Loucy (cell line): ENCODE measurements at regions not wholly inside any gene's neighbourhood (a gene's known extent, or its start where the extent isn't known, plus 50 kb on each side); places are given as distances from the start of the nearest gene placed in this dataset.

Experiments
- H2AFZ ChIP-seq: fragments of 200-600 bp; sonication (generic); 2 replicates; pipeline ENCODE4 v1.6.0; 2016; ENCODE audit warnings: antibody characterized with exemption, mild to moderate bottlenecking, low read length, moderate library complexity
- H3F3A ChIP-seq: fragments of 200-600 bp; 2 replicates; pipeline ENCODE4 v1.6.0; 2016; ENCODE audit warnings: antibody characterized with exemption, low read depth, mild to moderate bottlenecking
- H3K27me3 ChIP-seq: fragments of 200-600 bp; sonication (generic); 2 replicates; pipeline ENCODE4 v1.6.1; 2014; ENCODE audit warnings: low read length, mild to moderate bottlenecking; ENCODE audit not compliant: insufficient read depth, poor library complexity, severe bottlenecking
- H3K36me3 ChIP-seq: fragments of 200-600 bp; sonication (generic); 2 replicates; pipeline ENCODE4 v1.6.1; 2016; ENCODE audit warnings: low read length; ENCODE audit not compliant: insufficient read depth
- H3K4me1 ChIP-seq: fragments of 200-600 bp; sonication (generic); 2 replicates; pipeline ENCODE4 v1.5.1; 2014; ENCODE audit warnings: low read length, mild to moderate bottlenecking; ENCODE audit not compliant: insufficient read depth, poor library complexity, severe bottlenecking
- H3K4me2 ChIP-seq: fragments of 200-600 bp; sonication (generic); 2 replicates; pipeline ENCODE4 v1.6.0; 2014; ENCODE audit warnings: antibody characterized with exemption, low read length, low read depth, mild to moderate bottlenecking; ENCODE audit not compliant: poor library complexity, severe bottlenecking
- H3K4me3 ChIP-seq: fragments of 200-600 bp; sonication (generic); 2 replicates; pipeline ENCODE4 v1.5.1; 2014; ENCODE audit warnings: low read length, mild to moderate bottlenecking, mixed read lengths; ENCODE audit not compliant: poor library complexity, severe bottlenecking
- H3K79me2 ChIP-seq: fragments of 200-600 bp; sonication (generic); 2 replicates; pipeline ENCODE4 v1.6.1; 2014; ENCODE audit warnings: low read length; ENCODE audit not compliant: insufficient read depth
- H3K9ac ChIP-seq: fragments of 200-600 bp; sonication (generic); 2 replicates; pipeline ENCODE4 v1.6.0; 2014; ENCODE audit warnings: mild to moderate bottlenecking, low read depth, low read length, moderate library complexity; ENCODE audit not compliant: poor library complexity, severe bottlenecking
- H3K9me2 ChIP-seq: fragments of 200-600 bp; sonication (generic); replicated peaks from 2 replicates; pipeline ENCODE4 v1.6.1; 2016; ENCODE audit warnings: low read depth, low read length, mixed read lengths
- H3K9me3 ChIP-seq: fragments of 200-600 bp; sonication (generic); 2 replicates; pipeline ENCODE4 v1.6.1; 2014; ENCODE audit warnings: mild to moderate bottlenecking, antibody characterized with exemption, low read length, low read depth; ENCODE audit not compliant: insufficient read depth
- H4K20me1 ChIP-seq: fragments of 200-600 bp; sonication (generic); 2 replicates; pipeline ENCODE4 v1.6.0; 2014; ENCODE audit warnings: antibody characterized with exemption, low read length, mild to moderate bottlenecking; ENCODE audit not compliant: insufficient read depth, poor library complexity, severe bottlenecking
- CTCF ChIP-seq: fragments of 200-600 bp; sonication (generic); conservative IDR thresholded peaks from 2 replicates; pipeline ENCODE4 v1.5.1; 2014; ENCODE audit warnings: mild to moderate bottlenecking, antibody characterized with exemption, low read length
- EZH2phosphoT487 ChIP-seq: fragments of 200-600 bp; IDR thresholded peaks from 2 replicates; pipeline ENCODE4 v1.6.1; 2018; ENCODE audit warnings: antibody characterized with exemption, mild to moderate bottlenecking, moderate library complexity, borderline replicate concordance

- H3K9me2 ChIP-seq, result no peaks in the 10 kb centered on the region
Measured at GRCh38 chr6:168895102-168895812, 358.4 kb downstream of the THBS2 start.

GRCh38 chr6:168892031-168892430 lies 361.6 kb downstream of the THBS2 start:
- Histone ChIP-seq H3K4me1 (peaks cover 5% of the 10 kb centered on the region), H3K9me3 (peaks cover 13% of the 10 kb centered on the region; the same call in 1 of the 2 replicates), H3K27me3 (no peaks in the 10 kb centered on the region), H3K9me2 (no peaks in the 10 kb centered on the region), H4K20me1 (no peaks in the 10 kb centered on the region), H3K79me2 (no peaks in the 10 kb centered on the region), H3K4me3 (no peak overlapping the region), H3F3A (no peaks in the 10 kb centered on the region), H3K4me2 (no peak overlapping the region), H3K36me3 (no peaks in the 10 kb centered on the region), H3K9ac (no peak overlapping the region), H2AFZ (no peak overlapping the region)
- TF ChIP-seq CTCF (no peak), EZH2phosphoT487 (no peak)

More at GRCh38 chr6:168895102-168895812, 358.4 kb downstream of the THBS2 start:
- Histone ChIP-seq H3K36me3 (no peaks in the 10 kb centered on the region), H3F3A (no peaks in the 10 kb centered on the region), H3K9me3 (no peaks in the 10 kb centered on the region; the same call in 1 of the 2 replicates), H3K4me3 (peak overlapping the region; percentile 49), H4K20me1 (no peaks in the 10 kb centered on the region), H3K4me2 (peak overlapping the region; percentile 70), H2AFZ (peak overlapping the region; percentile 78), H3K4me1 (peaks cover 5% of the 10 kb centered on the region), H3K9ac (no peak overlapping the region), H3K79me2 (no peaks in the 10 kb centered on the region), H3K27me3 (no peaks in the 10 kb centered on the region)
- TF ChIP-seq CTCF (peak; percentile 96), EZH2phosphoT487 (no peak)

GRCh38 chr6:168890981-168891365 lies 362.7 kb downstream of the THBS2 start:
- Histone ChIP-seq H3K4me2 (no peak overlapping the region), H3K4me3 (no peak overlapping the region), H3K9me2 (no peaks in the 10 kb centered on the region), H3K36me3 (no peaks in the 10 kb centered on the region), H2AFZ (no peak overlapping the region), H3K4me1 (peaks cover 5% of the 10 kb centered on the region), H3K9ac (no peak overlapping the region), H3K27me3 (no peaks in the 10 kb centered on the region), H3K9me3 (peaks cover 15% of the 10 kb centered on the region; the same call in 1 of the 2 replicates), H3F3A (no peaks in the 10 kb centered on the region), H4K20me1 (no peaks in the 10 kb centered on the region), H3K79me2 (no peaks in the 10 kb centered on the region)
- no peak for TF ChIP-seq EZH2phosphoT487
- no peak for TF ChIP-seq CTCF
